Loucy (cell line): ENCODE measurements at regions not wholly inside any gene's neighbourhood (a gene's known extent, or its start where the extent isn't known, plus 50 kb on each side); places are given as distances from the start of the nearest gene placed in this dataset.
A peak's percentile ranks its signal among the peaks of the same experiment; 100 is the strongest.

Experiments
- H2AFZ ChIP-seq: fragments of 200-600 bp; sonication (generic); 2 replicates; pipeline ENCODE4 v1.6.0; 2016; ENCODE audit warnings: antibody characterized with exemption, mild to moderate bottlenecking, low read length, moderate library complexity
- H3F3A ChIP-seq: fragments of 200-600 bp; 2 replicates; pipeline ENCODE4 v1.6.0; 2016; ENCODE audit warnings: antibody characterized with exemption, low read depth, mild to moderate bottlenecking
- H3K27me3 ChIP-seq: fragments of 200-600 bp; sonication (generic); 2 replicates; pipeline ENCODE4 v1.6.1; 2014; ENCODE audit warnings: low read length, mild to moderate bottlenecking; ENCODE audit not compliant: insufficient read depth, poor library complexity, severe bottlenecking
- H3K36me3 ChIP-seq: fragments of 200-600 bp; sonication (generic); 2 replicates; pipeline ENCODE4 v1.6.1; 2016; ENCODE audit warnings: low read length; ENCODE audit not compliant: insufficient read depth
- H3K4me1 ChIP-seq: fragments of 200-600 bp; sonication (generic); 2 replicates; pipeline ENCODE4 v1.5.1; 2014; ENCODE audit warnings: low read length, mild to moderate bottlenecking; ENCODE audit not compliant: insufficient read depth, poor library complexity, severe bottlenecking
- H3K4me2 ChIP-seq: fragments of 200-600 bp; sonication (generic); 2 replicates; pipeline ENCODE4 v1.6.0; 2014; ENCODE audit warnings: antibody characterized with exemption, low read length, low read depth, mild to moderate bottlenecking; ENCODE audit not compliant: poor library complexity, severe bottlenecking
- H3K4me3 ChIP-seq: fragments of 200-600 bp; sonication (generic); 2 replicates; pipeline ENCODE4 v1.5.1; 2014; ENCODE audit warnings: low read length, mild to moderate bottlenecking, mixed read lengths; ENCODE audit not compliant: poor library complexity, severe bottlenecking
- H3K79me2 ChIP-seq: fragments of 200-600 bp; sonication (generic); 2 replicates; pipeline ENCODE4 v1.6.1; 2014; ENCODE audit warnings: low read length; ENCODE audit not compliant: insufficient read depth
- H3K9ac ChIP-seq: fragments of 200-600 bp; sonication (generic); 2 replicates; pipeline ENCODE4 v1.6.0; 2014; ENCODE audit warnings: mild to moderate bottlenecking, low read depth, low read length, moderate library complexity; ENCODE audit not compliant: poor library complexity, severe bottlenecking
- H3K9me2 ChIP-seq: fragments of 200-600 bp; sonication (generic); replicated peaks from 2 replicates; pipeline ENCODE4 v1.6.1; 2016; ENCODE audit warnings: low read depth, low read length, mixed read lengths
- H3K9me3 ChIP-seq: fragments of 200-600 bp; sonication (generic); 2 replicates; pipeline ENCODE4 v1.6.1; 2014; ENCODE audit warnings: mild to moderate bottlenecking, antibody characterized with exemption, low read length, low read depth; ENCODE audit not compliant: insufficient read depth
- H4K20me1 ChIP-seq: fragments of 200-600 bp; sonication (generic); 2 replicates; pipeline ENCODE4 v1.6.0; 2014; ENCODE audit warnings: antibody characterized with exemption, low read length, mild to moderate bottlenecking; ENCODE audit not compliant: insufficient read depth, poor library complexity, severe bottlenecking
- CTCF ChIP-seq: fragments of 200-600 bp; sonication (generic); conservative IDR thresholded peaks from 2 replicates; pipeline ENCODE4 v1.5.1; 2014; ENCODE audit warnings: mild to moderate bottlenecking, antibody characterized with exemption, low read length
- EZH2phosphoT487 ChIP-seq: fragments of 200-600 bp; IDR thresholded peaks from 2 replicates; pipeline ENCODE4 v1.6.1; 2018; ENCODE audit warnings: antibody characterized with exemption, mild to moderate bottlenecking, moderate library complexity, borderline replicate concordance

DNA sequence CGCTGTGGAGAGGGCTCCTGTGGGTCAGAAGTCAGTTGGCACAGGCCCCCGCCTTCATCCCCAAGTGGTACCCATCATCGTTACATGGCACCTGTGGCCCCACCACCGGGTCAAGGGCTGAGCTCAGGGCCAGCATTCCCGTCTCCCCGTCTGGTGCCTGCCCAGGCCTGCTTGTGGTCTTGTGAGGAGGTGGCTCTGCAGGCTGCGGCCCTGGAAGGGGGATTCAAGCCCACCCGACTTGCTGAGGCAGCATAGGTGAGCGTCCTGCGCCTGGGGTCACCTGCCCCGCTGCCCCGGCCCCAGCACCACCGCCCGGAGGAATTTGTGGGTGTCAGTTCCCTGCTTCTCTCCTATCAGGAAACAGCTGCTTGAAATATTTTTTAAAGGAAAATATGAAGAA, 53.0 kb upstream of the EN2 start:
- Histone ChIP-seq H3K4me2 (no peak overlapping the region), H3K79me2 (no peaks in the 10 kb centered on the region), H2AFZ (no peak overlapping the region), H3K9me3 (no peaks in the 10 kb centered on the region), H3K9ac (no peak overlapping the region), H3F3A (no peaks in the 10 kb centered on the region), H3K36me3 (no peaks in the 10 kb centered on the region), H4K20me1 (no peaks in the 10 kb centered on the region), H3K4me1 (peaks cover 17% of the 10 kb centered on the region), H3K4me3 (no peak overlapping the region), H3K27me3 (no peaks in the 10 kb centered on the region), H3K9me2 (no peaks in the 10 kb centered on the region)
- no peak for TF ChIP-seq EZH2phosphoT487
- TF ChIP-seq CTCF: no peak

DNA sequence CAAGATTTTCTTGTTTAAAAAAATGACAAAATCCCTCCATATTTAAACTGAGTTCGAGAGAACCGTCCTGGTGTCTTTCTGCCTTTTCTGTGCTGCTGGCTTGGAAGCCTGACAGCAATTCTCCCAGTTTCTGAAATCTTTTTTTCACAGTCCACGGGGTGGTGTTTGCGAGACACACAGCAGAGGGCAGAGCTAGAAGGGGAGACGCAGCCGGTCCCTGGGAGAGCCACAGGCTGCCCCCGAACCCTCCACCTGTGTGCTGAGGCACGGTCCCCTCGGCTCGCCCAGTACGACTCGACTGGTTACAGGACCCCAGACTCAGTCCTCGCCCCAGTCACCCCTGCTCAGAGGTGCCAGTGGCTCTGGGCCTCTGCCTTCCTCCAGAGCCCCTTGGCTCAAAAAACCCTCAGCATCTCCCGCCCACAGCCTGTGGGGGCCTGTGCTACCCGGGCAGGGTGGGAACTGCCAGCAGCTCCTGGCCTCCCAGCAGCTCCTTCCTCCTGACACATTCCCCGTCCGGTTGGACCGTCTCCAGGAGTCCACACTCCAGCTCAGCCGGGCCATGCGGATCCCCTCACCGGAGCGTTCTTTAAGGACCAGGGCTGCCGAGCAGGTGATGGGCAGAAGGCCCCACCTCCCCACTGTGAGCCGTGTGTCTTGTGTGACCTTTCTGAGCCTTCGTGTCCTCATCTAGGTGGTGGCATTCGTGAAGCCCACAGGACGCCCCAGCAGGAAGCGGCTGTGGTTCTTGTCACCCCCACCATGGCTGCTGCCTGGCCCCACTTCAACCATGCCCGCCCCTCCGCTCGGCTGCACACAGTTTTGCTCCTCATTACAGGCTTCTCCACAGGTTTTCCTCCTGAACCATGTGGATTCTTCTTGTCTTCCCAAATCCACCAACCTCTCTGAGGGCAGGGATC, 52.3 kb upstream of the EN2 start:
- Histone ChIP-seq H3K36me3 (no peaks in the 10 kb centered on the region), H3K9ac (peak overlapping the region; percentile 25), H3K27me3 (no peaks in the 10 kb centered on the region), H3K4me3 (no peak overlapping the region), H3K4me2 (peak overlapping the region; percentile 22), H4K20me1 (no peaks in the 10 kb centered on the region), H3K4me1 (peaks cover 17% of the 10 kb centered on the region), H3K9me2 (no peaks in the 10 kb centered on the region), H2AFZ (no peak overlapping the region; the same call in 1 of the 2 replicates), H3K9me3 (no peaks in the 10 kb centered on the region), H3F3A (no peaks in the 10 kb centered on the region), H3K79me2 (no peaks in the 10 kb centered on the region)
- TF ChIP-seq CTCF: peak; percentile 48
- no peak for TF ChIP-seq EZH2phosphoT487

DNA sequence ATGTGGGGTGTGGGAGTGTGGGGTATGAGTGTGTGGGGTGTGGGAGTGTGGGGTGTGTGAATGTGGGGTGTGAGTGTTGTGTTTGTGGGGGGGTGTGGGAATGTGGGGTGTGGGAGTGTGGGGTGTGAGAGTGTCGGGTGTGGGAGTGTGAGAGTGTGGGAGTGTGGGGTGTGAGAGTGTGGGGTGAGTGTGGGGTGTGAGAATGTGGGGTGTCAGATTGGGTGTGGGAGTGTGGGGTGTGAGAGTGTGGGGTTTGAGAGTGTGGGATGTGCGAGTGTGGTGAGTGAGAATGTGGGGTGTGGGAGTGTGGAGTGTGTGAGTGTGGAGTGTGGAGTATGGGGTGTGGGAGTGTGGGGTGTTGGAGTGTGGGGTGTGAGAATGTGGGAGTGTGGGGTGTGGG, 50.1 kb upstream of the EN2 start:
- Histone ChIP-seq H4K20me1 (no peaks in the 10 kb centered on the region), H3K27me3 (no peaks in the 10 kb centered on the region), H3K4me3 (no peak overlapping the region), H3K36me3 (no peaks in the 10 kb centered on the region), H3K9ac (no peak overlapping the region), H3K79me2 (no peaks in the 10 kb centered on the region), H3F3A (no peaks in the 10 kb centered on the region), H3K9me3 (no peaks in the 10 kb centered on the region), H3K9me2 (no peaks in the 10 kb centered on the region), H3K4me1 (peaks cover 12% of the 10 kb centered on the region), H2AFZ (no peak overlapping the region), H3K4me2 (no peak overlapping the region)
- TF ChIP-seq EZH2phosphoT487: no peak
- TF ChIP-seq CTCF: no peak
